ENCODE measurements at regions not wholly inside any gene's neighbourhood (a gene's known extent, or its start where the extent isn't known, plus 50 kb on each side); places are given as distances from the start of the nearest gene placed in this dataset.
"Not testable (repeated sequence)": the region's sequence is repeated elsewhere in the genome, so short reads cannot be mapped to it uniquely, and the experiment has no call there.

DNA sequence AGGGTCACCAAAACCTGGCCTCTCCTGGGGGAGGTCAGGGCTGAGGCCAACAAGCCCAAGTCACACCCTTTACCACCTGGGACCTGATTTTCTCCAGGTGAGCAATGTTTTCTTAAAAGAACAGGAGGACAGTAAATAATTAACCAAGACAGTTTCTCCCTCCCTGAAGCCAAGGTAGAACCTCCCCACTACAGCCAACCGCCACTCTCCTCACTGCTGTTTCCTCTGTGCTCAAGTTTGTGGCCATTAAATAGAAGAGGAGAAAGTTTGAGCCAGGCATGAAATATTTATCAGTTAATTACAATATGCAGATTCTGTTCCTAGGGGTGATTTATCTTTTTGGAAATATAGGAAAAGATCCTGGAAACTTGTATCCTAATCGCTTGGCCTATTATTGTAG lies 150.6 kb upstream of the ANKRD20A1 start:
- DNase-seq = not testable (repeated sequence)

GRCh38 chr9:67711429-67711828 lies 147.3 kb upstream of the ANKRD20A1 start:
- DNase-seq = not testable (repeated sequence)

- not testable (repeated sequence) for DNase-seq
Observed at GRCh38 chr9:67711931-67712330, 146.8 kb upstream of the ANKRD20A1 start.

DNA sequence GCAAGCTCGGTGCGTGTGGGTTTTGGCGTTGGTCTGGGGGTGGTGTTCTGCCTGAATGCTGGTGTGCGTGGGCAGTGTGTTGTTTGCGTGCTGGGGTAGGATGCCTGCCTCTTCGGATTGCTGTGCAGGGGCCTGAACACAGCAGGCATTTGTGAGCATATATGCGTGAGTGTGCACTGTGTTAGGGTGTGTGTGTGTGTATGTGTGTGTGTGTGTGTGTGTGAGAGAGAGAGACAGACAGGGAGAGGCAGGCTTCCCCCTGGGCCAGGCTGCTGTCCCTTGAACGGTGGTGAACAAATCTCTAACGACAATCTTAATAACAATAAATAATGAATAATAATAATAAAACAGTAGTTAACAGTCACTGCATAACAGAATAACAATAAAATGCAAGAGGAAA lies 145.8 kb upstream of the ANKRD20A1 start:
- not testable (repeated sequence) for DNase-seq

DNA sequence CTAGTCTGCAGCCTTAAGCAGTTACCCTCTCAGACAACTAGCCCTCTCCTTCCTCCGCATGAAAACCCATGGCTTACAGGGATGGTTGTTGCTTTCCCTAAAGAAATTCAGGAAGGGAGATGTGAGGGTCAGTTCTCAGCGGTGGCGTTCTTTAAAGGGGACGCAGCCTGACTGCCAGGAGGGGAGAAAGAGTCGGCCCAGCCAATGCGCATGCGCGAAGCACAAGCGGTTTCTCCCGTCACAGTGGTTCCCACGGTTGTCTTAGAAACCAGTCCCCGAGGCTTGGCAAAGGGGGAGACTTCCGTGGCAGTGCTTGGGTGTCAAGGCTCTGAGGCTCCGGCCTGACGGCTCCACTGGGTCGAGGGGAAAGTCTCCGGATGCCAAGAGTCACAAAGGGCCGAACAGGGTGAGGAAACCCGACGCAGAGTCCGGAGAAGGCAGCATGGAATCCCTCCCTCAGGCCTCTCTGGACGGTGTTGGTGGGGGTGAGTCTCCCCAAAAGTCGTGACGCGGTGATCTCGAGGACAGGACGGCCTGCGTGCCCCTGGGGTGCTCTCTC lies 140.8 kb upstream of the ANKRD20A1 start:
- not testable (repeated sequence) for DNase-seq

GRCh38 chr9:67720491-67720890 lies 138.2 kb upstream of the ANKRD20A1 start:
- DNase-seq = peak; percentile 0

DNA sequence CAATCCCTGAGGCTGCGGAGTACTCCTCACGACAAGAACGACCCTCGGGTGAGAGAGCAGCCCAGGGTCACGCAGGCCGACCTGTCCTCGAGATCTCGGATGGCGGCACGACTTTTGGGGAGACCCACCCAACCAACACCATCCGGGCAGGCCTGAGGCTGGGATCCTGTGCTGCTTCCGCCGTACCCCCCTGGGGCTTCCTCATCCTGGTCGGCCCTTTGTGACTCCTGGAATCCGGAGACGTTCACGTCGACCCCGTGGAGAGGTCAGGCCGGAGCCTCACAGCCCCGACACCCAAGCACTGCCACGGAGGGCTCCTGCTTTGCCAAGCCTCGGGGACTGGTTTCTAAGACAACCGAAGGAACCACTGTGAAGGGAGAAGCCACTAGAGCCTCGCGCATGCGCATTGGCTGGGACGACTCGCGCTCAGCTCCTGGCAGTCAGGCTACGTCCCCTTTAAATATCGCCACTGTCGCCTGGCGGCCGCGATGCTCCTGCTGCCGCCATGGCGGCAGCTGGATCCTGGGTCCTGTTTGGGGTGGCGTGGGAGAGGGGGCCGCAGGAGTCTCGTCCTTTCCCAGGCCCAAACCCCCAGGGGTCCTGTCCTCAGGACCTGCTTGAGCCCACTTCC lies 136.2 kb upstream of the ANKRD20A1 start:
- DNase-seq = not testable (repeated sequence)

GRCh38 chr9:67723185-67723584 lies 135.5 kb upstream of the ANKRD20A1 start:
- DNase-seq = not testable (repeated sequence)

GRCh38 chr9:67724885-67725284 lies 133.8 kb upstream of the ANKRD20A1 start:
- not testable (repeated sequence) for DNase-seq

- not testable (repeated sequence) for DNase-seq
Observed at GRCh38 chr9:67726213-67726988, 132.3 kb upstream of the ANKRD20A1 start.

GRCh38 chr9:67763133-67763532 lies 95.6 kb upstream of the ANKRD20A1 start:
- not testable (repeated sequence) for DNase-seq

- not testable (repeated sequence) for DNase-seq
Observed at GRCh38 chr9:67771807-67772206, 86.9 kb upstream of the ANKRD20A1 start.

DNA sequence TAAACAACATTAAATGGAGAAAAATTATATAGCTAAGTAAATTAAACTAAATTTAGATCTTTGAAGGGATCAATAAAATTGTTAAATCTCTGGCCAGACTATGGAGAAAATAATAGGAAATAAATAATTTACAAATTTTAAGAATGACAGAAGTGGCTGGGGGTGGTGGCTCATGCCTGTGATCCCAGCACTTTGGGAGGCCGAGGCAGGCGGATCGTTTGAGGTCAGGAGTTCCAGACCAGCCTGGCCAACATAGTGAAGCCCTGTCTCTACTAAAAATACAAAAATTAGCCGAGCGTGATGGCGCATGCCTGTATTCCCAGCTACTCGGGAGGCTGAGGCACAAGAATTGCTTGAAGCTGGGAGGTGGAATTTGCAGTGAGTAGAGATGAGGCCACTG lies 58.6 kb upstream of the ANKRD20A1 start:
- DNase-seq = not testable (repeated sequence)
